ENCODE measurements at regions not wholly inside any gene's neighbourhood (a gene's known extent, or its start where the extent isn't known, plus 50 kb on each side); places are given as distances from the start of the nearest gene placed in this dataset.

DNA sequence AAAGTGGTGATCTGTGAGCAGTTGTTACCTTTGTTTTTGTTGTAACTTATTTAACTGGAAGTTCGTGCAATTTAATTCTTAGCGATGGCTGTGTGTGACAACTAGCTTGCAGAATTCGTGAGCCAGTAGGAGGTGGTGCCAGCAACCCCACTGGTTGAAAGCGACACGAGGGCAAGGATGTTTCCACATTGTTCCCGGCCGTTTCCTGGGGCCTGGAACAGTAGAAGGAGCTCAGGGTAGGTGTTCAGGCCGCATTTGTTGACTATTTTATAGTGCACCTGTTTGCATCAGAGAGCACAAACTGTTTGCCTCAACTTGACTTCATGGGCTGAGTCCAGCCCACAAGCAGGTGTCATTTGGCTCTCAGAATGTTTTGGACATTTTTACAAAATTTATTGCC, 112.1 kb upstream of the PTPN1 start:
- no peak for DNase-seq
- H3K4me3 Mint-ChIP-seq: no peak overlapping the region
- Histone ChIP-seq H3K27me3 (ENCODE audit: insufficient read depth, low read length) (no peaks in the 10 kb centered on the region), H3K9me3 (ENCODE audit: control insufficient read depth in 1 of 2, low read length in 2 of 2) (no peaks in the 10 kb centered on the region), H3K4me1 (ENCODE audit: insufficient read depth, low read length) (no peaks in the 10 kb centered on the region), H3K36me3 (ENCODE audit: insufficient read depth, low read length) (no peaks in the 10 kb centered on the region), H3K4me3 (ENCODE audit: low read length in 2 of 2) (no peak overlapping the region), H3K27ac (ENCODE audit: low read depth, low read length) (no peak overlapping the region)
- ChIA-PET POLR2A (ENCODE audit: partially characterized antibody) (no interaction called here), CTCF (ENCODE audit: partially characterized antibody) (interaction anchor here (0.6 kb wide), 1 partner anchor 1493 kb away, joined by 3 read pairs; no protein-coding TSS in a partner anchor)
- no peaks in the 10 kb centered on the region for H3K9me3 Mint-ChIP-seq
- H3K36me3 Mint-ChIP-seq: no peaks in the 10 kb centered on the region
- no peaks in the 10 kb centered on the region for H3K27me3 Mint-ChIP-seq
- peaks cover 0 to 2% (median 0%) of the 10 kb centered on the region in 4 donors for H3K4me1 Mint-ChIP-seq
- intact Hi-C loops (cut with micrococcal nuclease): no loop called here
- peak overlapping the region in 1 of 7 donors; percentile 17 for H3K27ac Mint-ChIP-seq

DNA sequence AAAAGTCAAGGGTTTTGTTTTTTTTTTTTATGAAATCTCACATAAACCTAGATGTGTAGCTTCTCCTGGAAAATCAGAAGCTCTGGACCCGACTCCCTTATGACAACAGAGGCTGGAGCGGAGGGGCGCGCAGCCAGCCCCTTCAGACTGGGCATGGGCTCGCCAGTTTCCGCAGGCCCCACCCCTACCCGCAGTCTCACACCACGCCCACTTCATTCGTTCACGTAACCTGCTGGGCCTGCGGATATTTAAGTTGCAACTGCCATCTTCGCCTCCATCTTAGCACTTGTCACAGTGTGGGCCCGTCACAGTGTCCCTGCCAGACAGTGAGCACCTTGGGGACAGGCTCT, 111.7 kb upstream of the PTPN1 start:
- ChIA-PET CTCF (ENCODE audit: partially characterized antibody) (interaction anchor here (0.6 kb wide), 1 partner anchor 1493 kb away, joined by 3 read pairs; no protein-coding TSS in a partner anchor), POLR2A (ENCODE audit: partially characterized antibody) (no interaction called here)
- Histone ChIP-seq H3K9me3 (ENCODE audit: control insufficient read depth in 1 of 2, low read length in 2 of 2) (no peaks in the 10 kb centered on the region), H3K4me1 (ENCODE audit: insufficient read depth, low read length) (no peaks in the 10 kb centered on the region), H3K4me3 (ENCODE audit: low read length in 2 of 2) (no peak overlapping the region), H3K36me3 (ENCODE audit: insufficient read depth, low read length) (no peaks in the 10 kb centered on the region), H3K27me3 (ENCODE audit: insufficient read depth, low read length) (no peaks in the 10 kb centered on the region), H3K27ac (ENCODE audit: low read depth, low read length) (no peak overlapping the region)
- no peak for DNase-seq
- Mint-ChIP-seq H3K27ac (no peak overlapping the region), H3K36me3 (no peaks in the 10 kb centered on the region), H3K27me3 (no peaks in the 10 kb centered on the region), H3K9me3 (no peaks in the 10 kb centered on the region), H3K4me1 (peaks cover 0 to 2% (median 0%) of the 10 kb centered on the region in 4 donors), H3K4me3 (no peak overlapping the region)
- intact Hi-C loops (cut with micrococcal nuclease): no loop called here

DNA sequence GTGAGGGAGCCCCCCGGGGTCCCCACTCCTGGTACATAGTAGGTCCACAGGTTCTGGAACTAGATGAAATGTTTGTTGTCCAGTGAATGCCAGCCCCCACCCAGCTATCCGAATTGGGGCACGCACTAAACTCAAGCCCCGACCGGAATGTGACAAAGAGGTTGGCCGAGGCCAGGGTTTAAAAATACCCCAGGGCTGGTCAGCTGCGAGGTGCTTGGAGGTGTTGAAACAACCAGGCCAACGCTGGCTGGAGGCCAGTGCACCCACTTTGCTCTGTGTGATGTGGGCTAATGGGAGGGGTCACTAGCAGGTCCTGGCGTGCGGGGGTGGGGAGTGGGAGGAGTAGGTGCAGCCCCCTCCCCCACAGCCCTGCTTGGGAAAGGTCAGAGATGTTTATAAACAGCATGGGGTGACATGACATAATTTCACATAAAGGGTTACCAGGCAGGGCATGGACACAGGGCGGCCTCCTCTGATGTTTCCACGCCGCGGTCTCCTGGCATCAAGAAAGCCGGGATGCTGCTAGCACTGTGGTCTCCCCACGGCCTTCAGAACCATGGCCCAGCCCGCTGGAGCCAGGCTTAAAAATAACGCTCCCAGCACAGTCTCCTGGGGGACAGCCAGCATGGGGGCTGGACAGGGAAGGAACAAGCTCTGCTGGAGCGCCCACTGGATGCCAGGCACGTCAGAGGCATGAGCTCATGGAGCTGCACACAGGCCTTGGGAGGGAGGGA, 111.2 kb upstream of the PTPN1 start:
- H3K9me3 ChIP-seq (ENCODE audit: control insufficient read depth in 1 of 2, low read length in 2 of 2): no peaks in the 10 kb centered on the region
- Mint-ChIP-seq H3K9me3 (no peaks in the 10 kb centered on the region), H3K4me1 (peaks cover 0 to 2% (median 0%) of the 10 kb centered on the region in 4 donors), H3K27ac (no peak overlapping the region), H3K4me3 (no peak overlapping the region), H3K36me3 (no peaks in the 10 kb centered on the region), H3K27me3 (no peaks in the 10 kb centered on the region)
- DNase-seq: no peak
- no peak overlapping the region for H3K4me3 ChIP-seq (ENCODE audit: low read length in 2 of 2)
- CTCF ChIA-PET (ENCODE audit: partially characterized antibody): no interaction called here
- H3K27me3 ChIP-seq (ENCODE audit: insufficient read depth, low read length): no peaks in the 10 kb centered on the region
- no peak overlapping the region for H3K27ac ChIP-seq (ENCODE audit: low read depth, low read length)
- no peaks in the 10 kb centered on the region for H3K4me1 ChIP-seq (ENCODE audit: insufficient read depth, low read length)
- POLR2A ChIA-PET (ENCODE audit: partially characterized antibody): no interaction called here
- intact Hi-C loops (cut with micrococcal nuclease): no loop called here
- no peaks in the 10 kb centered on the region for H3K36me3 ChIP-seq (ENCODE audit: insufficient read depth, low read length)

DNA sequence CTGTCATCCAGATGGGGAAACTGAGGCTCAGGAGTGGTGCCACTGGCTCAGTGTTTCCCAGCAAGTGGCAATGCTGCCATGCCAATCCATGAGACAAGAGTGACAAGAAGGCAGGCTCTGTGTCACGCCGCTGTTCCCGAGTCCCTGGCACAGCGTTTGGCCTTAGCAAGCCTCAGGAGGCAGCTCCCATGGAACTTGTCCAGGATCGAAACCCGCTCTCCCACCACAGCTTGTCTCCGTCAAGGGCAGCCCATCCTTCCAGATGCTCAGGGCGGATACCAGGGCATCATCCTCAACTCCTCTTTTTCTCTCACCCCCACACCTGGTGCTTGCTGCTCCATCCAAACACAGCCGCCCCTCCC, 110.6 kb upstream of the PTPN1 start:
- Mint-ChIP-seq H3K36me3 (no peaks in the 10 kb centered on the region), H3K4me3 (no peak overlapping the region), H3K27ac (no peak overlapping the region), H3K4me1 (peaks cover 0 to 2% (median 0%) of the 10 kb centered on the region in 4 donors), H3K9me3 (no peaks in the 10 kb centered on the region), H3K27me3 (no peaks in the 10 kb centered on the region)
- Histone ChIP-seq H3K27ac (ENCODE audit: low read depth, low read length) (no peak overlapping the region), H3K36me3 (ENCODE audit: insufficient read depth, low read length) (no peaks in the 10 kb centered on the region), H3K4me1 (ENCODE audit: insufficient read depth, low read length) (no peaks in the 10 kb centered on the region), H3K27me3 (ENCODE audit: insufficient read depth, low read length) (no peaks in the 10 kb centered on the region), H3K9me3 (ENCODE audit: control insufficient read depth in 1 of 2, low read length in 2 of 2) (no peaks in the 10 kb centered on the region), H3K4me3 (ENCODE audit: low read length in 2 of 2) (no peak overlapping the region)
- ChIA-PET CTCF (ENCODE audit: partially characterized antibody) (no interaction called here), POLR2A (ENCODE audit: partially characterized antibody) (no interaction called here)
- intact Hi-C loops (cut with micrococcal nuclease): no loop called here
- DNase-seq: no peak

DNA sequence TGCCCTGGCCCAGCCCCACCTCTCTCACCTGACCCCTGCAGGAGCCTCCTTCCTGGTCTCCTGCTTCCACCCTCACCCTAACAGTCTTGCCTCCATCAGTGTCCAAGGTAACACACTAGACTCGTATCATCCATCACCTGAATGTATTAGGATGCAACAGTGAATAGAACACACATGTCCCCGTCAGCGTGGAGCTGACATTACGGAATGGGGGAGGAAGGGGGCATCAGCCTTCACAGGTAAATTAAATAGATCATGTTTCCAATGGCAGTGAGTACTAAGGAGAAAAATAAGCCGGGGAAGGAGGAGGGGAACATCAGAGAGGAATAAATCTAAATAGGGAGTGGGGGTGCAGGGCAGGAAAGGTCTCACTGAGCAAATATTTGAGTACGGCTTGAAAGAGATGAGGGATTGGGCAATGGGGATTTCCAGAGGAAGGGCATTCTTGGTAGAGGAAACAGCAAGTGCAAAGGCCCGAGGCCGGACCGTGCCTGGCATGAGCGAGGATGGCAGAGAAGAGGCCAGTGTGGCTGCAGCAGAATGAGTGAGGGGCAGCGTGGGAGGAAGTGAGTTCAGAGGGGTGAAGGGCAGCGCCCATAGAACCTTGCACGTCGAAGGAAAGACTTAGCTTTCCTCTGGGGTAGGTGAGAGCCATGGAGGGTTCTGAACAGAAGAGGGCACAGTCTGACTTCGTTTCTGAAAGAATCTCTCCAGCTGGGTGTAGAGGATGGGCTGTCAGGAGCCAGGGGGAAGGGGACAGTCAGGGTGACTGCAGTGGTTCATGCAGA, 110.1 kb upstream of the PTPN1 start:
- POLR2A ChIA-PET (ENCODE audit: partially characterized antibody): no interaction called here
- CTCF ChIA-PET (ENCODE audit: partially characterized antibody): interaction anchor here (1.0 kb wide), 1 partner anchor 36 kb away, joined by 3 read pairs; no protein-coding TSS in a partner anchor
- Histone ChIP-seq H3K4me1 (ENCODE audit: insufficient read depth, low read length) (no peaks in the 10 kb centered on the region), H3K9me3 (ENCODE audit: control insufficient read depth in 1 of 2, low read length in 2 of 2) (no peaks in the 10 kb centered on the region), H3K27ac (ENCODE audit: low read depth, low read length) (no peak overlapping the region), H3K27me3 (ENCODE audit: insufficient read depth, low read length) (no peaks in the 10 kb centered on the region), H3K4me3 (ENCODE audit: low read length in 2 of 2) (no peak overlapping the region), H3K36me3 (ENCODE audit: insufficient read depth, low read length) (no peaks in the 10 kb centered on the region)
- no peak for DNase-seq
- H3K27me3 Mint-ChIP-seq: peaks cover 0 to 1% of the 10 kb centered on the region in 2 donors
- intact Hi-C loops (cut with micrococcal nuclease): no loop called here
- peak overlapping the region in 3 of 7 donors; percentile 58 to 62 (median 58) for H3K27ac Mint-ChIP-seq
- H3K4me3 Mint-ChIP-seq: no peak overlapping the region
- H3K9me3 Mint-ChIP-seq: no peaks in the 10 kb centered on the region
- H3K36me3 Mint-ChIP-seq: no peaks in the 10 kb centered on the region
- H3K4me1 Mint-ChIP-seq: peaks cover 0 to 2% (median 0%) of the 10 kb centered on the region in 4 donors

DNA sequence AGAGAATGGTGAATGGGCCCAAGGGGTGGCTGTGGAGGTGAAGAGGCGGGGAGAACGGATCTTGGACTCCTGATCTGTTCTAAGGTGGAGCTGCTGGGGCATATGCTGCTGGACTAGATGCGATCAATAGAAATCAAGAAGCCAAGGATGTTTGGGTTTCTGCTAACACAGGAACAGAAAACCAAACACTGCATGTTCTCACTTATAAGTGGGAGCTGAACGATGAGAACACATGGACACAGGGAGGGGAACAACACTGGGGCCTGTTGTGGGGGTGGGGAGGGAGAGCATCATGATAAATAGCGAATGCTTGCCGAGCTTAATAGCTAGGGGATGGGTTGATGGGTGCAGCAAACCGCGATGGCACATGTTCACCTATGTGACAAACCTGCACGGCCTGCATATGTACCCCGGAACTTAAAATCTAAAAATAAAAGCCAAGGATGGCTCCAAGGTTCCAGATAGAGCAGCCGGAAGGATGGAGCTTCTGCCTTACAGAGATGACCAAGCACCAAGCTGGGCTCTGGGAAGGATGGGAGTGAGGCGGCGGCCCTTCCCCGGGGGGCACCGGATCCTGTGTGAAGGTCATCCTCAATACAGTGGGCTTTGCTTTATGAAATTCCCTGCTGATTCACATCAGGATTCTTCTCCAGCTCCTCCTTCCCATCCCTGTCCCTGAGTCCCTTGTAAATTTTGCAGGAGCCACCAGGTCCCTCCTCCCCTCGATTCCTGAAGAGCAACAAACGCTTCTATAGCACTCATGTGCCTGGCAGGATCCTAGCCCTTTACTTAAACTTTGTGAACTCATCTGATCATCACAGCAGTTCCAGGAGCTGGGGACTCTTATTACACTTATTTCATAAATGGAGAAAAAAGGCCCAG, 109.2 kb upstream of the PTPN1 start:
- intact Hi-C loops (cut with micrococcal nuclease): no loop called here
- no peak for DNase-seq
- Histone ChIP-seq H3K4me3 (ENCODE audit: low read length in 2 of 2) (no peak overlapping the region), H3K4me1 (ENCODE audit: insufficient read depth, low read length) (no peaks in the 10 kb centered on the region), H3K9me3 (ENCODE audit: control insufficient read depth in 1 of 2, low read length in 2 of 2) (no peaks in the 10 kb centered on the region), H3K36me3 (ENCODE audit: insufficient read depth, low read length) (no peaks in the 10 kb centered on the region), H3K27me3 (ENCODE audit: insufficient read depth, low read length) (no peaks in the 10 kb centered on the region), H3K27ac (ENCODE audit: low read depth, low read length) (no peak overlapping the region)
- CTCF ChIA-PET (ENCODE audit: partially characterized antibody): interaction anchor here (1.0 kb wide), 1 partner anchor 37 kb away, joined by 3 read pairs; no protein-coding TSS in a partner anchor
- H3K4me1 Mint-ChIP-seq: peaks cover 0 to 2% (median 0%) of the 10 kb centered on the region in 4 donors
- H3K27me3 Mint-ChIP-seq: peaks cover 0 to 2% of the 10 kb centered on the region in 2 donors
- H3K36me3 Mint-ChIP-seq: no peaks in the 10 kb centered on the region
- H3K27ac Mint-ChIP-seq: peak overlapping the region in 2 of 7 donors; percentile 8 to 33
- no peaks in the 10 kb centered on the region for H3K9me3 Mint-ChIP-seq
- POLR2A ChIA-PET (ENCODE audit: partially characterized antibody): no interaction called here
- no peak overlapping the region for H3K4me3 Mint-ChIP-seq

All from CD4-positive, alpha-beta memory T cell (primary cell).